Activated naive CD4-positive, alpha-beta T cell treated with Interleukin-2 at 50 U/mL for 16 hours (primary cell): ENCODE measurements at regions not wholly inside any gene's neighbourhood (a gene's known extent, or its start where the extent isn't known, plus 50 kb on each side); places are given as distances from the start of the nearest gene placed in this dataset.

Source experiments
- DNase-seq: peaks from one replicate; pipeline ENCODE4 v3.0.0-alpha.2; 2020

GRCh38 chr10:10482613-10483012 lies 535.1 kb upstream of the CELF2 start:
- DNase-seq: no peak

- DNase-seq: no peak
These were observed 528.6 kb upstream of the CELF2 start for GRCh38 chr10:10489076-10489475.

- DNase-seq: no peak
These were observed 527.7 kb upstream of the CELF2 start for GRCh38 chr10:10489805-10490571.

- no peak for DNase-seq
These were observed 527.1 kb upstream of the CELF2 start for GRCh38 chr10:10490581-10490980.

- DNase-seq: no peak
These were observed 525.3 kb upstream of the CELF2 start for GRCh38 chr10:10492420-10492819.

- DNase-seq: no peak
These were observed 523.8 kb upstream of the CELF2 start for GRCh38 chr10:10493833-10494232.

- no peak for DNase-seq
These were observed 520.4 kb upstream of the CELF2 start for GRCh38 chr10:10497245-10497644.

- no peak for DNase-seq
These were observed 518.9 kb upstream of the CELF2 start for GRCh38 chr10:10498781-10499180.

GRCh38 chr10:10499839-10500238 lies 517.8 kb upstream of the CELF2 start:
- no peak for DNase-seq

- no peak for DNase-seq
These were observed 516.7 kb upstream of the CELF2 start for GRCh38 chr10:10500937-10501336.

- no peak for DNase-seq
These were observed 513.9 kb upstream of the CELF2 start for GRCh38 chr10:10503772-10504171.

- no peak for DNase-seq
These were observed 509.5 kb upstream of the CELF2 start for GRCh38 chr10:10508211-10508610.

- no peak for DNase-seq
These were observed 507.5 kb upstream of the CELF2 start for GRCh38 chr10:10510179-10510578.

GRCh38 chr10:10513067-10513466 lies 504.6 kb upstream of the CELF2 start:
- no peak for DNase-seq

- DNase-seq: no peak
These were observed 503.8 kb upstream of the CELF2 start for GRCh38 chr10:10513898-10514297.

- DNase-seq: no peak
These were observed 502.9 kb upstream of the CELF2 start for GRCh38 chr10:10514797-10515196.

- no peak for DNase-seq
These were observed 502.0 kb upstream of the CELF2 start for GRCh38 chr10:10515479-10516204.

- DNase-seq: no peak
These were observed 501.1 kb upstream of the CELF2 start for GRCh38 chr10:10516346-10517130.

GRCh38 chr10:10517866-10518265 lies 499.8 kb upstream of the CELF2 start:
- DNase-seq: no peak

GRCh38 chr10:10519674-10520073 lies 498.0 kb upstream of the CELF2 start:
- DNase-seq: no peak

GRCh38 chr10:10520491-10521385 lies 496.9 kb upstream of the CELF2 start:
- no peak for DNase-seq

GRCh38 chr10:10526846-10527245 lies 490.8 kb upstream of the CELF2 start:
- DNase-seq: no peak
